Suprapubic skin (tissue), 4 donors: ENCODE measurements at regions not wholly inside any gene's neighbourhood (a gene's known extent, or its start where the extent isn't known, plus 50 kb on each side); places are given as distances from the start of the nearest gene placed in this dataset.

Source experiments
- DNase-seq, 2 donors: peaks; one replicate each; pipeline ENCODE4 v3.0.0-alpha.2; 2019; ENCODE audit warnings: low spot score in 2 of 2
- H3K27ac ChIP-seq: fragments of 200-600 bp; sonication (generic); one replicate; pipeline ENCODE4 v1.5.1; 2019
- H3K27me3 ChIP-seq: fragments of 200-600 bp; sonication (generic); one replicate; pipeline ENCODE4 v1.5.1; 2019
- H3K36me3 ChIP-seq: fragments of 200-600 bp; sonication (generic); one replicate; pipeline ENCODE4 v1.5.1; 2019
- H3K4me1 ChIP-seq: fragments of 200-600 bp; sonication (generic); one replicate; pipeline ENCODE4 v1.5.1; 2019
- H3K4me3 ChIP-seq: fragments of 200-600 bp; sonication (generic); one replicate; pipeline ENCODE4 v1.5.1; 2019; ENCODE audit warnings: mild to moderate bottlenecking
- H3K9me3 ChIP-seq: fragments of 200-600 bp; sonication (generic); one replicate; pipeline ENCODE4 v1.5.1; 2019
- CTCF ChIP-seq, 2 donors: fragments of 200-600 bp in 1 of 2; fragments of 450-650 bp in 1 of 2; sonication (generic) in 1 of 2; IDR thresholded peaks; one replicate each; pipeline ENCODE4 v1.5.1; 2016 to 2019; ENCODE audit warnings: antibody characterized with exemption in 2 of 2, mild to moderate bottlenecking in 1 of 2, moderate library complexity in 1 of 2
- EP300 ChIP-seq: sonication (generic); formaldehyde crosslinking; IDR thresholded peaks from one replicate; pipeline ENCODE4 v1.6.1; 2017; ENCODE audit warnings: antibody characterized with exemption
- POLR2A ChIP-seq, 2 donors: fragments of 450-650 bp; IDR thresholded peaks; one replicate each; pipeline ENCODE4 v1.6.1; 2017; ENCODE audit warnings: antibody characterized with exemption in 2 of 2, mild to moderate bottlenecking in 2 of 2, moderate library complexity in 2 of 2
- POLR2AphosphoS5 ChIP-seq, 3 donors: sonication (generic); formaldehyde crosslinking; IDR thresholded peaks; one replicate each; pipeline ENCODE4 v1.6.1; 2017; ENCODE audit warnings: antibody characterized with exemption in 3 of 3
- WGBS: methylation state at CpG from one replicate; pipeline ENCODE4 v1.1.5; 2018; 5-methylcytosine and 5-hydroxymethylcytosine counted together

GRCh38 chr2:4549666-4550210 is 846.4 kb downstream of the DCDC2C start:
- 88% methylated on average over 8 of the region's 8 CpGs for WGBS
- Histone ChIP-seq H3K9me3 (no peaks in the 10 kb centered on the region), H3K4me1 (no peaks in the 10 kb centered on the region), H3K27ac (no peak overlapping the region), H3K36me3 (no peaks in the 10 kb centered on the region), H3K27me3 (no peaks in the 10 kb centered on the region), H3K4me3 (no peak overlapping the region)
- no peak for TF ChIP-seq POLR2A (IDR thresholded peaks at IDR 0.05)
- no peak for TF ChIP-seq EP300
- DNase-seq, result no peak

GRCh38 chr2:4551691-4552474 is 848.5 kb downstream of the DCDC2C start:
- no peak overlapping the region for H3K27ac ChIP-seq
- H3K27me3 ChIP-seq, result no peaks in the 10 kb centered on the region
- no peak for DNase-seq
- H3K4me3 ChIP-seq, result no peak overlapping the region
- no peaks in the 10 kb centered on the region for H3K36me3 ChIP-seq
- TF ChIP-seq POLR2AphosphoS5 (IDR thresholded peaks at IDR 0.05) (no peak), POLR2A (IDR thresholded peaks at IDR 0.05) (no peak), EP300 (no peak), CTCF (IDR thresholded peaks at IDR 0.05) (no peak)
- no peaks in the 10 kb centered on the region for H3K4me1 ChIP-seq
- H3K9me3 ChIP-seq, result no peaks in the 10 kb centered on the region
- WGBS, result 53% methylated on average over 9 of the region's 9 CpGs

- no peak for DNase-seq
- WGBS, result 64% methylated on average over 16 of the region's 16 CpGs
- no peaks in the 10 kb centered on the region for H3K36me3 ChIP-seq
Observed at GRCh38 chr2:4553241-4553640, 849.9 kb downstream of the DCDC2C start.

GRCh38 chr2:4556135-4556896 is 852.9 kb downstream of the DCDC2C start:
- TF ChIP-seq POLR2AphosphoS5 (IDR thresholded peaks at IDR 0.05) (no peak), POLR2A (IDR thresholded peaks at IDR 0.05) (no peak), CTCF (IDR thresholded peaks at IDR 0.05) (no peak), EP300 (no peak)
- Histone ChIP-seq H3K36me3 (no peaks in the 10 kb centered on the region), H3K27me3 (no peaks in the 10 kb centered on the region), H3K9me3 (no peaks in the 10 kb centered on the region), H3K4me3 (no peak overlapping the region), H3K4me1 (no peaks in the 10 kb centered on the region), H3K27ac (no peak overlapping the region)
- no peak for DNase-seq
- 81% methylated on average over 9 of the region's 9 CpGs for WGBS

More at GRCh38 chr2:4553241-4553640, 849.9 kb downstream of the DCDC2C start:
- Histone ChIP-seq H3K4me3 (no peak overlapping the region), H3K27me3 (no peaks in the 10 kb centered on the region), H3K4me1 (no peaks in the 10 kb centered on the region), H3K9me3 (no peaks in the 10 kb centered on the region), H3K27ac (no peak overlapping the region)
- TF ChIP-seq EP300 (no peak), POLR2A (IDR thresholded peaks at IDR 0.05) (no peak), CTCF (IDR thresholded peaks at IDR 0.05) (no peak), POLR2AphosphoS5 (IDR thresholded peaks at IDR 0.05) (no peak)

- no peaks in the 10 kb centered on the region for H3K36me3 ChIP-seq
Observed at GRCh38 chr2:4561196-4561595, 857.8 kb downstream of the DCDC2C start.

GRCh38 chr2:4576075-4576474 is 872.7 kb downstream of the DCDC2C start:
- Histone ChIP-seq H3K9me3 (no peaks in the 10 kb centered on the region), H3K36me3 (no peaks in the 10 kb centered on the region), H3K27ac (no peak overlapping the region), H3K27me3 (no peaks in the 10 kb centered on the region), H3K4me3 (no peak overlapping the region), H3K4me1 (no peaks in the 10 kb centered on the region)
- 68% methylated on average over 1 of the region's 1 CpG for WGBS
- no peak for DNase-seq
- TF ChIP-seq CTCF (IDR thresholded peaks at IDR 0.05), result no peak
- no peak for TF ChIP-seq EP300
- no peak for TF ChIP-seq POLR2AphosphoS5 (IDR thresholded peaks at IDR 0.05)
- no peak for TF ChIP-seq POLR2A (IDR thresholded peaks at IDR 0.05)

More at GRCh38 chr2:4561196-4561595, 857.8 kb downstream of the DCDC2C start:
- H3K4me3 ChIP-seq, result no peak overlapping the region
- H3K9me3 ChIP-seq, result no peaks in the 10 kb centered on the region
- H3K4me1 ChIP-seq, result no peaks in the 10 kb centered on the region
- DNase-seq, result no peak
- TF ChIP-seq EP300 (no peak), POLR2AphosphoS5 (IDR thresholded peaks at IDR 0.05) (no peak)
- no peaks in the 10 kb centered on the region for H3K27me3 ChIP-seq
- no peak overlapping the region for H3K27ac ChIP-seq
